ENCODE measurements at regions not wholly inside any gene's neighbourhood (a gene's known extent, or its start where the extent isn't known, plus 50 kb on each side); places are given as distances from the start of the nearest gene placed in this dataset.

GRCh38 chr13:76500894-76501293 is 385.3 kb downstream of the KCTD12 start:
- no peak for DNase-seq

GRCh38 chr13:76499891-76500290 is 386.3 kb downstream of the KCTD12 start:
- DNase-seq, result no peak

- no peak for DNase-seq
Measured at GRCh38 chr13:76489274-76489673, 396.9 kb downstream of the KCTD12 start.

GRCh38 chr13:76481738-76482137 is 404.5 kb downstream of the KCTD12 start:
- DNase-seq, result no peak

GRCh38 chr13:76474966-76475365 is 411.2 kb downstream of the KCTD12 start:
- no peak for DNase-seq

GRCh38 chr13:76474356-76474755 is 411.8 kb downstream of the KCTD12 start:
- no peak for DNase-seq

GRCh38 chr13:76473552-76474134 is 412.6 kb downstream of the KCTD12 start:
- DNase-seq, result peak; percentile 72

GRCh38 chr13:76472916-76473315 is 413.3 kb downstream of the KCTD12 start:
- DNase-seq, result no peak

- DNase-seq, result no peak
Measured at GRCh38 chr13:76471486-76471885, 414.7 kb downstream of the KCTD12 start.

- DNase-seq, result no peak
Measured at GRCh38 chr13:76470991-76471390, 415.2 kb downstream of the KCTD12 start.

GRCh38 chr13:76466043-76466442 is 420.2 kb downstream of the KCTD12 start:
- DNase-seq, result peak; percentile 9

- no peak for DNase-seq
Measured at GRCh38 chr13:76463314-76463713, 422.9 kb downstream of the KCTD12 start.

GRCh38 chr13:76461999-76462398 is 424.2 kb downstream of the KCTD12 start:
- DNase-seq, result no peak

- DNase-seq, result no peak
Measured at GRCh38 chr13:76461484-76461883, 424.7 kb downstream of the KCTD12 start.

- DNase-seq, result no peak
Measured at GRCh38 chr13:76459863-76460262, 426.3 kb downstream of the KCTD12 start.

- peak; percentile 8 for DNase-seq
Measured at GRCh38 chr13:76455960-76456359, 430.2 kb downstream of the KCTD12 start.

GRCh38 chr13:76454991-76455390 is 431.2 kb downstream of the KCTD12 start:
- DNase-seq, result no peak

- peak; percentile 29 for DNase-seq
Measured at GRCh38 chr13:76449716-76450115, 436.5 kb downstream of the KCTD12 start.

GRCh38 chr13:76446191-76446590 is 440.0 kb downstream of the KCTD12 start:
- DNase-seq, result no peak

- no peak for DNase-seq
Measured at GRCh38 chr13:76440568-76440967, 445.6 kb downstream of the KCTD12 start.

- no peak for DNase-seq
Measured at GRCh38 chr13:76439546-76439945, 446.7 kb downstream of the KCTD12 start.

- no peak for DNase-seq
Measured at GRCh38 chr13:76438050-76438449, 448.2 kb downstream of the KCTD12 start.

- no peak for DNase-seq
Measured at GRCh38 chr13:76425935-76426334, 460.3 kb downstream of the KCTD12 start.

- no peak for DNase-seq
Measured at GRCh38 chr13:76421011-76421410, 465.2 kb downstream of the KCTD12 start.

- DNase-seq, result no peak
Measured at GRCh38 chr13:76418404-76418803, 467.8 kb downstream of the KCTD12 start.

GRCh38 chr13:76414320-76414719 is 471.9 kb downstream of the KCTD12 start:
- DNase-seq, result no peak
